GM18505 (cell line): ENCODE measurements at regions not wholly inside any gene's neighbourhood (a gene's known extent, or its start where the extent isn't known, plus 50 kb on each side); places are given as distances from the start of the nearest gene placed in this dataset.
"Not testable (repeated sequence)": the region's sequence is repeated elsewhere in the genome, so short reads cannot be mapped to it uniquely, and the experiment has no call there.

Experiments
- ATAC-seq: cut with Tn5 transposase; IDR thresholded peaks from one replicate; pipeline ENCODE4 v1.9.1; 2021; ENCODE audit not compliant: unreplicated experiment
- POLR2A ChIP-seq: IDR thresholded peaks from 4 replicates; pipeline ENCODE4 v1.6.1; 2011; ENCODE audit warnings: borderline replicate concordance; ENCODE audit not compliant: insufficient read depth, insufficient read length; ENCODE audit errors: extremely low read depth

DNA sequence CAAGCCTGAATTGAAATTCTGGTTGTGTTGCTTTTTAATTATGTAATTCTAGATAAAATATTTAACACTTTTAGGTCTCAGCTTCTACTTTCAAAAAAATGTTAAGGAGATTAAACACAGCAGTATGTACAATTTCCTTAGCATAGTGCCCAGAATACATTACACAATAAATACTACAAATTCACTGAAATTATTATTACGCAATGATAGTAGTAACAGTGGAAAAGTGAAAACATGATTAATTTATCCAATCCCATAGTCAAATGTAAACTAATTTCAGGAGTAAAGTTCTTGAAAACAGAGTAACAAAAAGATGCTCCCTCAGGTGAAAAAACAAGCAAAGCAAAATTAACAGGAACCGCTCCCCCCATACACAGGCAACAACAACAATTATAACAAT, 1915.4 kb downstream of the STIM2 start:
- TF ChIP-seq POLR2A, result no peak
- no peak for ATAC-seq

DNA sequence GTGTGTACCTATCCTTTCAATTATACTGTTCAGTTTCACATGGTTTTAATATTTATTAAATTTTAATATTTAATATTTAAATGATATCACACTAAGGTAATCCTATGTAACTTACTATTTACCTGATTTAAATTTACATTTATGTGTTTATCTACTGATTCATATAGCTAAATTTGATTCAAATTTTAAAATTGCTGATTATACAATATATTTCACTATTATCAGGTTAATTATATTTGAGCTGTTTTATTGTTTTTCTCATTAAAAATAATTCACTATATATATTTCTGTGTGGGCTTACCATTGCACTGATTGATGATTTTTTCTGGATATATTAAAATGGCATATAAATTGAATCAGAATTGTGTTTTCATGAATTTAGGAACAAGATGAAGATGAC, 1923.5 kb downstream of the STIM2 start:
- TF ChIP-seq POLR2A, result no peak
- ATAC-seq, result no peak

DNA sequence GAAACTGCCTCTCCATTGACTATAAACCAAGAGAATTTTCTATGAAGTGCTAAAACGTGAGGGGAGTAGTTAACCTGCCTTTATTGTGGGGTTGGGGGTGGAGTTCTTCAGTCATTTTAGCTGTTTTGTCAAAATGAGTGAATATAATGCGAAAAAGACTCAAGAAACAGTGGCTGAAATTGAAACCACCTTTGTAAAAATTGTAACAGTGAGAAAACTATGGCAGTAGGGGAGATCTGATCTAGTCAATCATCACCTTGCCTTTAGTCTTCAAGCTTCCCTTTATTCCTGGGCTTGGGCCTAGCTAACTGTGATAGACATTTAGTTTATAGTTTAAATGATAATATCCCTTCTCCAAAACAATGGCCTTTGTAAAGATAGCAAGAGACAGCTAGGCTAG, 1927.3 kb downstream of the STIM2 start:
- no peak for ATAC-seq
- TF ChIP-seq POLR2A, result no peak

DNA sequence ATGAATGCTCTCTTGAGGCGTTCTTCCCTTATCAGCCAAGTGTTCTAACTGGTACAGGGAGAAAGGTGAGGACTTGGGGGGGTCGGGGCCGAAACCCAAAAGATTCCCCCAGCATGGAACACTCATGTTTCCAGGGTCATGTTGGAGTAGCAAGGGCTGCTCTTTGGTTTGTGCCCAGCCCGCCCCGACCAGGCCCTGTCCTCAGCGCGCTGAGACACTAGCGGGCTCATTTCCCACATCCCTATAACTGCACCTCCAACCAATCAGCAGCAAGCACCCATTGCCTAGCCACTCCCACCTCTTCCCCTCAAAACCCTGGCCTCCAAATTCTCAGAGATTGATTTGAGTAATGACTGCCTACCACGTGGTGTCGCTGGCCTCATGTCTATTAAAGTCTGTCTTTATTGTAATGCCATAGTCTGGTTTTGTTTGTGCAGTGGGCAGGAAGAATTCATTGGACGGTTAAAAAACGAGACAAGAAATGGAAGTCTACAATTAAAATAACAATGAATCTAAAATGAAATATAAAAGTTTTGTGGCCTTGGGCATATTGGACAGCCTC, 1928.4 kb downstream of the STIM2 start:
- no peak for ATAC-seq
- TF ChIP-seq POLR2A, result no peak

DNA sequence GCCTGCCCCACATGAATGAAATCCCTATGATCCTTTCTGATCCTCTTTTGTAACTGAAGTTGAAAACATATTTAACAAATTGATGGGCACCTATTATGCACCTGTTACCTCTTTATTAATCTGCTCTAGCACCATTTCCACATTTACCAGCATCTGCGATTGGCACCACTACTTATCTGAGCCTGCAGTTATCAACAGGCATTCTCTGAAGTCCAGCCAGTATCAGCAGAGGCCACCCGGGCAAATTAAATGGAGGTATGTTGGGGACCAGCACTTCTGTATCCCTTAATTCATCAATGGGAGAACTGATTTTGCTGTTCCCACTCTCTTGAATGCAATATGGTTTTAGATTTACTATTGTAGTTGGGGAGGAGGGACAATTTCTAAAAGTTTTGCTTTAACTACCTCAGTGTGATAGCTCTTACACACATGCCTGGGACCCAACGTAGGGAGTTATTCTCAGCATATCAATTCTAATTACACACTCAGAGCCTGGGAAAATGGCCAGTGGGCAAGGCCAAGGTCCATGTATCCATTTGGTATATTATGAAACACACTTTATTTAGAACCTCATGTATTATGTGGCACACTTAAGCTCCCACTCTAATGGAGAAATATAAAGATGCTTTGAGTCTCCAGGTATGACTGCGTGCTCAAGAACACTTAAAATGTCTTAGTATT, 1927.1 kb upstream of the PCDH7 start:
- ATAC-seq, result no peak

DNA sequence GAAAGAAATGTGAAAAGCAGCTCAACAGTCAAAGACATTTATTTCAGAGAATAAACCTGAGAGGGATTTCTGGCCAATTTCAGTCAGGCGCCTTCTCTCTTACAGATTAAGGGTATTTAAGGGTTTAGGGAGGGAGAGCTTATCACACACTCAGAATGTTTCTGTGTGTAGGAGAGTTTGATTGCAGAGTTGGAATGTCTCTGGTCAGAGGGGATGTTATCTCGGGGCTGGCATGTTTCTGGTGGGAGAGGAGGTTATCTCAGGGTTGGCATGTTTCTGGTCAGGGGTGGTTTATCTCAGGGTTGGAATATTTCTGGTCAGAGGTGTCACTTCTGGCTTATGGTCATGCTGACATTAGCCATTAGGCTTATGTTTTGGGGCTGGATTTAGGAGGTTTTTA, 1920.5 kb upstream of the PCDH7 start:
- no peak for ATAC-seq
- TF ChIP-seq POLR2A, result no peak

More for the DNA sequence above, 1927.1 kb upstream of the PCDH7 start:
- TF ChIP-seq POLR2A, result no peak

DNA sequence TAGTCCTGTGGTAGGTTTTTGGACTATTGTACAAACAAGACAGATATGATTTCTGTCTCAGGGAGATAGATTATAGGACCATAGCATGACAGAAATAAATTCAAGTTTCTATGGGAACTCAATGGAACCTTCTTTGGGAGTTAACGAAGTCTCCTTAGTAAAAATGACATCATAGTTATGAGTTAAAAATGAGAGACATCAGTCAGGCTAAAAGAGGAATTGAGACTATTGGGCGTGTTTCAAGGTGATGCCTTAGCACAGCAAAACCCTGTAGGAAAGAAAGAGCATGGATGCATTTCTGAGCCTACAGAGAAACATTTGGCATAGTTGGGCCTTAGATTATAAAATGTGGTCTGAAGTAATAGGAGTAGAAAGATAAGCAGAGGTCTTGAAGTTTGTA, 1909.1 kb upstream of the PCDH7 start:
- TF ChIP-seq POLR2A, result no peak
- ATAC-seq, result no peak

DNA sequence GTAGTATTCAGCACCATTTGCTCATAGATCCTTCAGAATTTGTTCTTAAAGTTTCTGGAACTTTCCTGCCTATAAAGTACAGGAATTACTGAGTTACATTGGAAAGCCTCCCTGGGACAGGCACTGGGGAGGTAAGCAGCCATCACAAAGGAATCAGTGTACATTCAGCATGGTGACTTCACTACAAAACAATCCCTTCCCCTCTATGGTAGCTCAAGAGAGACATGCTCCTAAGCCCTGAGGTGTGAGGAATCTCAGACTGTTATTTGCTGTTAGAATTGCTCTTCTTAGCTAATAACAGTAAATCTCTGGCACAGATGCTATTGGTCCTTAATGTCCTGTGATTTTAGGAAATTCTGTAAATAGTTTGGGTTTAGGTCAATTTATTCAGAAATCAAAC, 1898.0 kb upstream of the PCDH7 start:
- ATAC-seq, result no peak
- TF ChIP-seq POLR2A, result no peak

DNA sequence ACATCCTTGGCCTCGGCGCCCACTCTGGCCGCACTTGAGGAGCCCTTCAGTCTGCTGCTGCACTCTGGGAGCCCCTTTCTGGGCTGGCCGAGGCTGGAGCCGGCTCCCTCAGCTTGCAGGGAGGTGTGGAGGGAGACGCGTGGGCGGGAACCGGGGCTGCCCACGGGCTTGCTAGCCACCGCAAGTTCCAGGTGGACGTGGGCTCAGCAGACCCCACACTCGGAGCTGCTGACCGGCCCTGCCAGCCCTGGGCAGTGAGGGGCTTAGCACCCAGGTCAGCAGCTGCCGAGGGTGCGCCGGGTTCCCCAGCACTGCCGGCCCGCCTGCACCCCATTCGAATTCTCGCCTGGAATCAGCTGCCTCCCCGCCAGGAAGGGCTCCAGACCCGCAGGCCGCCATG, 1892.3 kb upstream of the PCDH7 start:
- no peak for TF ChIP-seq POLR2A
- no peak for ATAC-seq

DNA sequence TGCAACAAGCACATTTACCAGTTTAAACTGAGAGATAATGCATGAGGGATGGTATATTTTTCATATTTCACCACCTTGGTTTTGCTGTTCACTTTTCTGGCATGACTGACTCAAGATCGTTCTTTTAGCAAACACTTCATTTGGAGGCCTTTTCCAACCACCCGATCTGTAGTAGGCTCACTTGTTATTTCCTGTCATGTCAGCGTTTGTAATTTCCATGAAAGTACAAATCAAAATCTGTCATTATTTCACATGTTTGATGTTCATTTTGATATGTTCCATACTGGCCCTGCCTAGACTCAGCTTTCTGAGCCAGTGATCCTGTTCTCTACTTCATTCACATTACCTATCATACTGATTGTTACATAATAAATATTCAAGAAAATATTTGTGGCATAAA, 1888.3 kb upstream of the PCDH7 start:
- ATAC-seq, result no peak
- TF ChIP-seq POLR2A, result no peak

DNA sequence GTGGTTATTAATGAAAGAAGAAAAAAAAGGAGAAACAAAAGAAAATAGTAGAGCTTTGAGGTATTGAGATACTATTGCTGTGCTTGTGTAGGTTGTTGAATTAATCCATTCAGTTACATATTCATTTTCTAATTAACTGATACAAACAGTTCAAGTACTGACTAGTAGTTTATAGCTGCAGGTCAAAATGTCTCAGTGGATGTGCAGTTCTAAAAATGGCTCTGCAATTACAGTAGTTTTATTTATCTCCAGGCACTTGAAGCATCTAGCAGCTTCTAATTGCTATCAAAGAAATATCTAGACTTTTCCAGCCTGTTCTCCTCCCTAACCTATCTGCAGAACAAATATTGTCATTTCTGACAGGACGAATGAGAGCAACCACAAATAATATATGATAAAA, 1887.7 kb upstream of the PCDH7 start:
- ATAC-seq, result no peak
- no peak for TF ChIP-seq POLR2A

DNA sequence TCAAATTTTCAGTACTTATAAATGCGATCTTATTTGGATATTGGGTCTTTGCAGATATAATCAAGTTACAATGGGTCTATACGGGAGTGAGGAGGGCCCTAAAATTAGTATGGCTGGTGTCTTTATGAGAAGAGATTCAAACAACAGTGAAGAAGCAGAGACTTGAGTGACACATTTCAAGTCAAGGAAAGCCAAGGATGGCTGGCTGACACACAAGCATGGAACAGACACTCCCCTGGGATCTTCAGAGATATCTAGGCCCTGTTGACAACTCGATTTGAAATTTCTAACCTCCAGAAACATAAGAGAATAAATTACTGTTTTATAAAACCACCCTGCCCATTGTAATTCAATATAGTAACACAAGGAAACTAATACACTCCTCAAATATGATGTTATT, 1886.0 kb upstream of the PCDH7 start:
- no peak for TF ChIP-seq POLR2A
- ATAC-seq, result no peak

DNA sequence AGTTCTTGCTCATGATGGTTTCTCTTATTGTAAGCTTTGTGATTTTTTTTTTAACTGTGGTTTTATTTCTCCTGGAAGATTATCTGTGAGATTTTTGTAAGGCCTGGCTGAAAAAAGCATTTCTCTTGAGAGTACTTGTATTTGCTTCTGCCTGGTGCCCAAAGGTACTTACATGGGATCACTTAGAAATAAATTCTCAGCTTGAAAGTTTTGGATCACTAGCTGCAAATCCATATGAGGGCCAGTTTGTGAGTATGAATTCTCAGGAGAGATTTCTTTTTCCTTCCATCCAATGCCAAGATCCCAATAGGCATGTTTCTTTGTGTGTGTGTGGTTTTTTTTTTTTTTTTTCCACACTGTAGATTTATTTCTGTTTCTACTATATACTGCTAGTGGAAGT, 1884.7 kb upstream of the PCDH7 start:
- ATAC-seq, result no peak
- no peak for TF ChIP-seq POLR2A

DNA sequence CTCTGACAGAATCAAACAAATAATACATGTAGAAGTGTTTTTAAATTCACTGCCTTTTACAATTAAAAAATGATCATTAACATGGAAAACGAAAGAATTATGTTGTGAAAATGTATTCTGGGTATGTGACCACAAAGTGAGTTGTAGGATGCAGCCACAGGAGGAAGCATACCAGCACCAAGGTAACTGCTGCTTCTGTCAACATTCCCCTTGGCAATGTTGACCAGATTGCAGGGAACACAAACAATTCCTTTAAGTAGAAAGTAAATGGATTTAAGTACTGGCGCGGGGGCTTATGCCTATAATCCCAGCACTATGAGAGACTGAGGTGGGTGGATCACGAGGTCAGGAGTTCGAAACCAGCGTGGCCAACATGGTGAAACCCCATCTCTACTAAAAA, 1877.9 kb upstream of the PCDH7 start:
- no peak for ATAC-seq
- TF ChIP-seq POLR2A, result no peak

DNA sequence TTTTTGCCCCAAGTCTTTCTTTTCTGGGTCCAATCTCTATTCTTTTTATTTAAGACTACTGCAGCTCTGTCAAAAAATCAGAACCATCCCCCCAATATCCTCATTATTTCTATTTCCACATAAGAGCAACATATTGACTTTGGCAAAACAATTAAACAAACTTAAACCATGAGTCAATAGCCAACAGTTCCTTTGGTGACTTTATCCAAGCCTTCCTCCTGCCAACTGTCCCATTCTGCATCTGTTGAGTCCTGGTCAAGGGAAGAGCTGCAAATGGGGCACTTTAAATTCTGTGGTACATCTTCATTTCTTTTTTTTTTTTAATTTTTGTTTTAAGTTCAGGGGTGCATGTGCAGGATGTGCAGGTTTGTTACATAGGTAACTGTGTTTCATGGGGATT, 1875.0 kb upstream of the PCDH7 start:
- no peak for TF ChIP-seq POLR2A
- ATAC-seq, result no peak

DNA sequence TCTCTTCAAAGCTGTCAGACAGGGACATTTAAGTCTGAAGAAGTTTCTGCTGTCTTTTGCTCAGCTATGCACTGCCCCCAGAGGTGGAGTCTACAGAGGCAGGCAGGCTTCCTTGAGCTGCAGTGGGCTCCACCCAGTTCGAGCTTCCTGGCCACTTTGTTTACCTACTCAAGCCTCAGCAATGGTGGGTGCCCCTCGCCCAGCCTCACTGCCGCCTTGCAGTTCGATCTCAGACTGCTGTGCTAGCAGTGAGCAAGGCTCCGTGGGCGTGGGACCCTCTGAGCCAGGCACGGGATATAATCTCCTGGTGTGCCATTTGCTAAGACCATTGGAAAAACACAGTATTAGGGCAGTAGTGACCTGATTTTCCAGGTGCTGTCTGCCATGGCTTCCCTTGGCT, 1863.1 kb upstream of the PCDH7 start:
- ATAC-seq, result not testable (repeated sequence)
